Epithelial cell of proximal tubule (primary cell): ENCODE measurements at regions not wholly inside any gene's neighbourhood (a gene's known extent, or its start where the extent isn't known, plus 50 kb on each side); places are given as distances from the start of the nearest gene placed in this dataset.

Source experiments
- DNase-seq: peaks from one replicate; pipeline ENCODE4 v3.0.0-alpha.2; 2011; ENCODE audit warnings: low read depth
- H3K4me3 ChIP-seq: 2 replicates; pipeline ENCODE4 v1.5.1; 2011; ENCODE audit warnings: low read depth, mild to moderate bottlenecking, low read length
- CTCF ChIP-seq: conservative IDR thresholded peaks from 2 replicates; pipeline ENCODE4 v1.5.1; 2012; ENCODE audit warnings: low read depth, mild to moderate bottlenecking, low read length

GRCh38 chr11:71079795-71080194 lies 172.6 kb downstream of the SHANK2 start:
- DNase-seq, result no peak
- H3K4me3 ChIP-seq, result no peak overlapping the region
- no peak for TF ChIP-seq CTCF

- DNase-seq, result no peak
- H3K4me3 ChIP-seq, result no peak overlapping the region
- no peak for TF ChIP-seq CTCF
Observed at GRCh38 chr11:71078482-71078881, 173.9 kb downstream of the SHANK2 start.

GRCh38 chr11:71076525-71077304 lies 175.7 kb downstream of the SHANK2 start:
- no peak overlapping the region for H3K4me3 ChIP-seq
- DNase-seq, result no peak
- TF ChIP-seq CTCF, result no peak

- H3K4me3 ChIP-seq, result no peak overlapping the region
- no peak for TF ChIP-seq CTCF
- no peak for DNase-seq
Observed at GRCh38 chr11:71075871-71076420, 176.4 kb downstream of the SHANK2 start.

- H3K4me3 ChIP-seq, result no peak overlapping the region
- no peak for DNase-seq
- TF ChIP-seq CTCF, result no peak
Observed at GRCh38 chr11:71075116-71075720, 177.2 kb downstream of the SHANK2 start.

- no peak overlapping the region for H3K4me3 ChIP-seq
- TF ChIP-seq CTCF, result no peak
- no peak for DNase-seq
Observed at GRCh38 chr11:71071736-71072509, 180.5 kb downstream of the SHANK2 start.
